KMS-11 (cell line): ENCODE measurements at regions not wholly inside any gene's neighbourhood (a gene's known extent, or its start where the extent isn't known, plus 50 kb on each side); places are given as distances from the start of the nearest gene placed in this dataset.

ENCODE experiments used
- H2AFZ ChIP-seq: fragments of 200-600 bp; sonication (generic); 2 replicates; pipeline ENCODE4 v1.6.1; 2016; ENCODE audit warnings: antibody characterized with exemption, mixed run types, low read depth
- H3K27ac ChIP-seq: fragments of 200-600 bp; sonication (generic); 2 replicates; pipeline ENCODE4 v1.6.1; 2016; ENCODE audit warnings: mild to moderate bottlenecking, mixed run types
- H3K27me3 ChIP-seq: fragments of 200-600 bp; sonication (generic); 2 replicates; pipeline ENCODE4 v1.6.1; 2017; ENCODE audit warnings: mild to moderate bottlenecking, low read depth, mixed run types, moderate library complexity; ENCODE audit not compliant: insufficient read depth
- H3K36me3 ChIP-seq: fragments of 200-600 bp; sonication (generic); 2 replicates; pipeline ENCODE4 v1.6.1; 2017; ENCODE audit warnings: mild to moderate bottlenecking, mixed run types; ENCODE audit not compliant: insufficient read depth
- H3K4me1 ChIP-seq: fragments of 200-600 bp; sonication (generic); 2 replicates; pipeline ENCODE4 v1.6.1; 2016; ENCODE audit warnings: mild to moderate bottlenecking, low read depth, mixed run types; ENCODE audit not compliant: poor library complexity, severe bottlenecking
- H3K4me2 ChIP-seq: fragments of 200-600 bp; sonication (generic); 2 replicates; pipeline ENCODE4 v1.7.0; 2016; ENCODE audit warnings: mild to moderate bottlenecking, mixed run types
- H3K4me3 ChIP-seq: fragments of 200-600 bp; sonication (generic); IDR thresholded peaks from 2 replicates; pipeline ENCODE4 v1.6.1; 2017; ENCODE audit warnings: low read depth, low read length, mixed read lengths; ENCODE audit not compliant: insufficient read depth
- H3K79me2 ChIP-seq: fragments of 200-600 bp; sonication (generic); 2 replicates; pipeline ENCODE4 v1.6.1; 2016; ENCODE audit warnings: low read depth, mixed run types; ENCODE audit not compliant: insufficient read depth
- H3K9ac ChIP-seq: fragments of 200-600 bp; sonication (generic); 2 replicates; pipeline ENCODE4 v1.6.1; 2016; ENCODE audit warnings: mild to moderate bottlenecking, mixed run types
- H4K20me1 ChIP-seq: fragments of 200-600 bp; sonication (generic); 2 replicates; pipeline ENCODE4 v1.6.1; 2016; ENCODE audit warnings: mild to moderate bottlenecking, mixed run types; ENCODE audit not compliant: insufficient read depth
- CTCF ChIP-seq: fragments of 200-600 bp; sonication (generic); conservative IDR thresholded peaks from 2 replicates; pipeline ENCODE4 v1.6.1; 2017; ENCODE audit warnings: low read depth, mild to moderate bottlenecking, antibody characterized with exemption, low read length, moderate library complexity, mixed read lengths

- Histone ChIP-seq H3K9ac (no peak overlapping the region), H2AFZ (no peak overlapping the region), H4K20me1 (no peaks in the 10 kb centered on the region), H3K27ac (no peak overlapping the region), H3K4me2 (no peak overlapping the region), H3K4me1 (no peaks in the 10 kb centered on the region), H3K4me3 (no peak overlapping the region), H3K36me3 (no peaks in the 10 kb centered on the region), H3K79me2 (no peaks in the 10 kb centered on the region), H3K27me3 (no peaks in the 10 kb centered on the region)
- TF ChIP-seq CTCF, result no peak
Measured at GRCh38 chr6:1131285-1132079, 180.4 kb upstream of the FOXQ1 start.

- Histone ChIP-seq H3K9ac (no peak overlapping the region), H3K79me2 (no peaks in the 10 kb centered on the region), H2AFZ (no peak overlapping the region), H3K4me2 (no peak overlapping the region), H3K36me3 (no peaks in the 10 kb centered on the region), H3K27ac (no peak overlapping the region), H3K27me3 (no peaks in the 10 kb centered on the region), H3K4me1 (no peaks in the 10 kb centered on the region), H4K20me1 (no peaks in the 10 kb centered on the region), H3K4me3 (no peak overlapping the region)
- TF ChIP-seq CTCF, result no peak
Measured at GRCh38 chr6:1130709-1131108, 181.2 kb upstream of the FOXQ1 start.

- Histone ChIP-seq H3K4me2 (no peak overlapping the region), H3K36me3 (no peaks in the 10 kb centered on the region), H3K9ac (no peak overlapping the region), H3K4me1 (no peaks in the 10 kb centered on the region), H3K4me3 (no peak overlapping the region), H3K27ac (no peak overlapping the region), H2AFZ (no peak overlapping the region), H3K79me2 (no peaks in the 10 kb centered on the region), H3K27me3 (no peaks in the 10 kb centered on the region), H4K20me1 (no peaks in the 10 kb centered on the region)
- TF ChIP-seq CTCF, result no peak
Measured at GRCh38 chr6:1129131-1129530, 182.8 kb upstream of the FOXQ1 start.

GRCh38 chr6:1127597-1128288, 184.2 kb upstream of the FOXQ1 start:
- H3K79me2 ChIP-seq, result no peaks in the 10 kb centered on the region
- no peak overlapping the region for H2AFZ ChIP-seq
- H4K20me1 ChIP-seq, result no peaks in the 10 kb centered on the region
- H3K36me3 ChIP-seq, result no peaks in the 10 kb centered on the region
- TF ChIP-seq CTCF, result no peak
- H3K4me2 ChIP-seq, result no peak overlapping the region
- H3K4me1 ChIP-seq, result peaks cover 3% of the 10 kb centered on the region
- H3K27me3 ChIP-seq, result no peaks in the 10 kb centered on the region
- no peak overlapping the region for H3K27ac ChIP-seq
- no peak overlapping the region for H3K4me3 ChIP-seq
- no peak overlapping the region for H3K9ac ChIP-seq
